GM21390 (cell line): ENCODE measurements at regions not wholly inside any gene's neighbourhood (a gene's known extent, or its start where the extent isn't known, plus 50 kb on each side); places are given as distances from the start of the nearest gene placed in this dataset.
"Not testable (repeated sequence)": the region's sequence is repeated elsewhere in the genome, so short reads cannot be mapped to it uniquely, and the experiment has no call there.

Source experiments
- ATAC-seq: cut with Tn5 transposase; IDR thresholded peaks from one replicate; pipeline ENCODE4 v1.9.1; 2021; ENCODE audit not compliant: unreplicated experiment

GRCh38 chr4:107562316-107562715 lies 157.7 kb downstream of the PAPSS1 start:
- ATAC-seq = no peak

GRCh38 chr4:107561481-107561880 lies 158.6 kb downstream of the PAPSS1 start:
- ATAC-seq = no peak

GRCh38 chr4:107559653-107560052 lies 160.4 kb downstream of the PAPSS1 start:
- no peak for ATAC-seq

- no peak for ATAC-seq
These were observed 167.7 kb downstream of the PAPSS1 start for GRCh38 chr4:107552306-107552705.

- ATAC-seq = no peak
These were observed 171.7 kb downstream of the PAPSS1 start for GRCh38 chr4:107548211-107548905.

- ATAC-seq = no peak
These were observed 173.4 kb downstream of the PAPSS1 start for GRCh38 chr4:107546638-107547037.

GRCh38 chr4:107541511-107541910 lies 178.5 kb downstream of the PAPSS1 start:
- ATAC-seq = no peak

- no peak for ATAC-seq
These were observed 188.1 kb downstream of the PAPSS1 start for GRCh38 chr4:107531927-107532326.

- no peak for ATAC-seq
These were observed 199.7 kb downstream of the PAPSS1 start for GRCh38 chr4:107520368-107520767.

GRCh38 chr4:107519053-107519452 lies 201.0 kb downstream of the PAPSS1 start:
- no peak for ATAC-seq

GRCh38 chr4:107518076-107518475 lies 202.0 kb downstream of the PAPSS1 start:
- ATAC-seq = no peak

- ATAC-seq = no peak
These were observed 207.5 kb downstream of the PAPSS1 start for GRCh38 chr4:107512549-107512948.

GRCh38 chr4:107509615-107510014 lies 210.4 kb downstream of the PAPSS1 start:
- no peak for ATAC-seq

- no peak for ATAC-seq
These were observed 219.5 kb downstream of the PAPSS1 start for GRCh38 chr4:107500551-107500950.

GRCh38 chr4:107497054-107497453 lies 223.0 kb downstream of the PAPSS1 start:
- no peak for ATAC-seq

- ATAC-seq = no peak
These were observed 227.5 kb downstream of the PAPSS1 start for GRCh38 chr4:107492566-107492965.

- ATAC-seq = no peak
These were observed 229.9 kb downstream of the PAPSS1 start for GRCh38 chr4:107490116-107490515.

- not testable (repeated sequence) for ATAC-seq
These were observed 236.4 kb downstream of the PAPSS1 start for GRCh38 chr4:107483621-107484020.

- ATAC-seq = no peak
These were observed 237.5 kb downstream of the PAPSS1 start for GRCh38 chr4:107482546-107482945.

- ATAC-seq = no peak
These were observed 241.6 kb downstream of the PAPSS1 start for GRCh38 chr4:107478327-107478980.

GRCh38 chr4:107473126-107473525 lies 246.9 kb downstream of the PAPSS1 start:
- ATAC-seq = no peak

- ATAC-seq = no peak
These were observed 247.6 kb downstream of the PAPSS1 start for GRCh38 chr4:107472265-107472948.
